ENCODE measurements at regions not wholly inside any gene's neighbourhood (a gene's known extent, or its start where the extent isn't known, plus 50 kb on each side); places are given as distances from the start of the nearest gene placed in this dataset.

- TF ChIP-seq CTCF (IDR thresholded peaks at IDR 0.05) (no peak), POLR2AphosphoS5 (IDR thresholded peaks at IDR 0.05; ENCODE audit: insufficient read depth in 1 of 2, low read depth in 1 of 2) (no peak)
Measured at GRCh38 chr4:152156442-152156841, 379.4 kb downstream of the FBXW7 start.

All from vagina (tissue), 2 donors.